ENCODE measurements at regions not wholly inside any gene's neighbourhood (a gene's known extent, or its start where the extent isn't known, plus 50 kb on each side); places are given as distances from the start of the nearest gene placed in this dataset.

DNA sequence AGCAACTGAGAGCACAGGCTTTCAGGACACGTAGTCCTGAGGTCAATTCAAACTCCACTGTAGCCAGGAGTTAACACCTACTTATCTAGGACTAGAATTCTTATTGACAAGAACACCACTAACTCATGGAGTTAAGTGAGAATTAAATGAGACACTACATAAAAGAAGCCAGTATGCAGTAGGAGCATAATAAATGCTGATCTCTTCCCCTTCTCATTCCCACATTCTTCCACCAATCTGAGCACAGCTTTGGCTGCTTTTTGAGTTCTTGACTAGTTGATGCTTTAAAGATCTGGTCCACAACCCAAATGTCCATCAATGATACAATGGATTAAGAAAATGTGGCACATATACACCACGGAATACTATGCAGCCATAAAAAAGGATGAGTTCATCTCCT lies 55.2 kb downstream of the TTC32 start:
- no peak for DNase-seq

DNA sequence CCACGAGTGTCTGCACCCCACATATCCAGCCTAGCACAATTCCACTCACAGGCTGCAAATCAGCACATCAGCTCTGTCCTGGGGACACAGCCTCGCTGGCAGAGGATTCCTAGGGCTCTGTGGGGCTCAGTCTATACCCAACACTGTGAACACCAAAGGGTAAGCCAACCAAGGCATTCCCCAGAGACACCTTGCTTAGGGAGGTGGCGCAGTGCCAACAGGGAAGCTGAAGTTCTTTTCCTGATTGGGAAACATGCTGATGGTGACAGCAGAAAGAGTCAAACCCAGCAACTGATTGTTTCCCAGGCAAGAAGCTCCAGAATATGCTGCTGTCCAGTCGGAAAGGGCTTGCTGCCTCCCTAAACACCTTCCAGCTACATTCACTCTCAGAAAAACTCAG lies 55.8 kb downstream of the TTC32 start:
- DNase-seq = no peak

DNA sequence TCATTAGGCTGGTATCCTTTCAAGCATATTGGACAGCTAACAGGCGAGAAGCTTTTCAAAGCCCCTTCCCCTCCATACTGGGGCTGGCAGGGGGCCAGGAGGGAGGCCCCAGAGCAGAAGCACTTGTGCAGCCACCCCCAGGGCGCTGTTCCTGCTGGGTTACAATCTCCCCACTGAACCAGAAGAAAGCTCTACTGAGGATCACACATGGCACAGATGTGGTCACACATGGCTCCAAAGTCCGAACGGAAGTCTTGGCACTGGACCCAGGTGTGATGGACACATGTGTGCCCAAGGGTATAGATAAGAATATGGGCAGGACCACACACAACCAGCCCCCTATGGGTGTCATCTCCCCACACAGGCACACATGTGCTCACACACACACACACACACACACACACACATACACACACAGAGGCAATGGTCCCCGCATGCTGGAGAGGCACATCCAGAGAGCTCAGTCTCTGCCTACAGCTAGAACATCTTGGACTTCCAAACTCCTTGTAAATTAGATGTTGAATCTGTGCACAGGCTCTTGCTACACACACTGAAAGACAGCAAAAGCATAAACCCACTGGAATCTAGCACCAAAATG lies 56.4 kb downstream of the TTC32 start:
- no peak for DNase-seq

DNA sequence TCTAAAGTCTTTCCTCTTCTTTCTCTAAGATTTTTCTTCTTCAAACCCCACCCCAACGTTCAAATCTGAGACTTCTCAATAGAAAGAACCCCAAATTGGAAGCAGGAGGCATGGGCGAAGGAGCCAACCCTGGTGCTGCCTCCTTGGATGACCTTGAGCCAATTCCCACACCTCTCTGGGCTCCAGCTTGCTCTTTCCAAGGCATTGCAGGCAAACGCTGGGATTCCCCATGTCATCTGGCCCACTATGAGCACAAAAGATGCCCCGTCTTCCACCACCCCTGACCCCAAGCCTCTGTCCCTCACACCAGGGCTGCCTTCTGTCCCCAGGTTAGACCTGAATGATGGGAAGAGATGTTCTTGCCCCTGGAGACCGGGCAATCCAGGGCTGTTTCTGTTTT lies 57.0 kb downstream of the TTC32 start:
- DNase-seq = no peak

DNA sequence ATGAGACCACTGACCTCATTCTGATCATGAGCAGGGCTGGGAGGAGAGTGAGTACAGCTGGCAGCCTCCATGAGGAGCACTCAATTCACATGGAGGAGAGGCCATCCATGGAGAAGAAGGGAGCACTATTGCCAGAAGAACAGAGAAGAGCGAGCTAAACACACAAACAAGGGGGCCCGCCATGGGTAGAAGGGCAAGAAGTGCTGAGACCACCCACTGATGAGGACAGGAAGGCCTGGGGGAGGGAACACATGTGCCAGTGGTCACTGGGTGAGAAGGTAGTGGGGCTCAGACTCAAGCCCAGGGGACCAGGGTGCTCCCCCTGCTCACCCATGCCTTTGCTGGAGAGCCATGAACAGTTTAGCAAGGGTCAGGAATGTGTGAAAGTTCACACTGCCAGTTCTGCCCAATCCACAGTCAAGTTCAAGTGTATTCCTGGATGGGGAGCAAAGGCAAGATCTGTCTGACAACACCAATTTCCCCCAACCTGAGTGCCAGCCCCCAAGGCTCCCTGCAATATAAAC lies 57.7 kb downstream of the TTC32 start:
- DNase-seq = no peak

DNA sequence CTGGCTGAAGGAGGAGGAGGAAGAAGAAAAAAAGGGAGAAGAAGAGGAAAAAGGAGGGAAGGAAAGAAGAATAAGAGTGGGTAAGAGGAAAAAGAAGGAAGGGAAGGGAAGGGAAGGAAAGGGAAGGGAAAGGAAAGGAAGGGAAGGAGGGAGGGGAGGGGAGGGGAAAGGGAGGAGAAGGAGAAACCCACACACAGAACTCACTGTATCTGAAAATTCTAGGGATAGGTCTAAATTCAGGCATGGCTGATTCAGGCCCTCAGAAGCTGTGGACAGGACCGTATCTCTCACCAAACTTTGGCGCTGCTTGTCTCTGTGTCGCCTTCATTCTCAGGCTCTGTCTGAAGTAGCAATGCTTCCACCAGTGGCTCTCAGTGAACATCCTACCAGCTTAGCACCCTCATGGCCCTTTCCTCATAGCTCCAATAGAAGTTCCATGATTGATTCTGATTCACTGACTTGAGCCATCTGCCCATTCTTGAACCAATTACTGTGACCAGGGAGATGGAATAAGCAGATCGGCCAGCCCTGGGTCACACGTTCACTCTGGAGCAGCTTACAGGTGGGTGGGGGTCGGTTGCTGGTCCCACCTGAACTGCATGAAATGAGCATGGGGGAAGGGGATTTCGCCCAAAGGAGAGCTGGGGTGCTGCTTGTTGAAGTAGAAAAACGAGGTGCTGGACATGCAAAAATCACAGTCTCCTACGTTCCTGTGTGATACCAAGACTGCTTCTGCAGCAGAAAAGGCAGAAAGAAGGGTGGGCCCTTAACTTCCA lies 59.7 kb downstream of the TTC32 start:
- DNase-seq = no peak

DNA sequence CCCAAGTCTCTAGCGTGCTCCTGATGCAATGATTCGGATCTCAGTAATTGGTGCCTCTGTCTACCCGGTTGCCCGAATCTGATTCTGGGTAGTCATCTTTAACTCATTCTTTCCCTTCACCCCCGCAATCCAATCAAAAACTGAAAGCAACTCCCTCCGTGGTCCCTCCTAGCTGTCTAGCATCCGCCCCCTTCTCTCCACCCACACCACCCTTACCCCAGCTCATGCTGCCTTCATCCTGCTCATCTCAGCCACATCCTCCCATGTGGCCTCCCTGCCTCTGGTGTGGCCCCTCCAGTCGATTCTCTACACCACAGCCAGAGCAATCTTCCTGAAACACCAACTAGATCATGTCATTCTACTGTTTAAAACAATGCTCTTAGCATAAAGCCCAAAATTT lies 62.3 kb downstream of the TTC32 start:
- no peak for DNase-seq

DNA sequence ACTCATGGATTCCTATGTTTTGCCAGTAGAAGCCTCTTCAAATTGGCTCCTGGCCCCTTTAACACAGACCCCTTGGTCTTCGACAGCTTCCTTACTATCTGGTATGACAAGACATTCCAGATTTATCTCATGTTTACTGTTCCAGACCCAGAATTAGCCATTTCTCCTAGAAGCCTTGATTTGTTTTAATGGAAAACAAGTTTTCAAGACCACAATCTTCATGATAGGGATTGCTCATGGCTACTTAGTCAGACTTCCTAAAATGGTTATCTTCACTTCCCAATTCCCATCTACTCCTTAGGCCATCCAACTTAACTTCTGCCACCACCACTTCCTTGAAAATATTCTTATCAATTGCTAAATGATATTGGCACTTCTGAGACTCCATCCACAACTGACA lies 63.2 kb downstream of the TTC32 start:
- DNase-seq = no peak

DNA sequence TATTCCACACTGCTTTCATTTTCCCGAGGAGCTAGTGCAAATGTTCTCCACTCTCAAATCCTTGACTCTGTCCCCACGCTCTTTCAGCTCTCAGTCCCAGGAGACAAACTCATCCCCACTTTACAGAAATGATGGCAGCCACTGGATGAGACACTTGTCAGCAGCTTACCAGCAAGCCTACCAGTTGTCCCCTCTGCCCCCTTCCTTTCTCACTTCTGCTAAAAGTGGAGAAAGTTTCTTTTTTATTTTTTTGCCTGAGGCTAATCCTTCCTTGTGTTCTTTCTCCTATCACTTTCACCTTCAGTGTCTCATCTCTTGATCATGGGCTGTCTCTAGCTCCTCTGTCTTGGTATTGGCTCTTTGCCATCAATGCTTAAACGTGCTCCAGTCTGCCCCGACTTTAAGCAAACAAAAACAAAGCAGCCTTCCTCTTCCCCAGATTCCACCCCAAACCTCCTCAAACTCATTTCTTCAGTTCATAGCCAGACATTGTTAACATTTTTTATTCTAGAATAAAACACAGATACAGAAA lies 64.5 kb downstream of the TTC32 start:
- DNase-seq = no peak

DNA sequence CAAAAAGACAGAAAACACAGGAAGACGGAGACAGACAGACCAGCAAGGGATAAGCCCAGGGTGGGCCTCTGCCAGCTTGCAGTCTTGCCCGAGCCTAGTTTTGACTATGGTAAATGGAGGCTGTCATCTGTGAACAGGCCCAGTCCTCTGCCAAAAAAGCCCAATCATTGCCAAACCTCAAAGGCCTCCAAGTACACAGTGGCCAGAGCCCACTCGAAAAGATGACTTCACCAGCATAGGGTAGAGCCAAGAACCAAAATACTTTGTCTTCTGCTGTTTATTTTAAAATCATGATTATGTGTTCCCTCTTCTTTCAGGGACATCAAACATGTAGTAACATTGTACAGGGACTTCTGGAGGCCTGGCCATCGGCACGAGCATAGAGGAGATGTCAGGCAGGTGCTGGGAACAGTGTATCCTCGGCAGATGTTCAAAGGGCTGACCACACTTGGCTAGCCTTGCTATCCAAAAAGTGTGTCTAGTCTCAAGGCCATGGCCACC lies 66.0 kb downstream of the TTC32 start:
- no peak for DNase-seq

DNA sequence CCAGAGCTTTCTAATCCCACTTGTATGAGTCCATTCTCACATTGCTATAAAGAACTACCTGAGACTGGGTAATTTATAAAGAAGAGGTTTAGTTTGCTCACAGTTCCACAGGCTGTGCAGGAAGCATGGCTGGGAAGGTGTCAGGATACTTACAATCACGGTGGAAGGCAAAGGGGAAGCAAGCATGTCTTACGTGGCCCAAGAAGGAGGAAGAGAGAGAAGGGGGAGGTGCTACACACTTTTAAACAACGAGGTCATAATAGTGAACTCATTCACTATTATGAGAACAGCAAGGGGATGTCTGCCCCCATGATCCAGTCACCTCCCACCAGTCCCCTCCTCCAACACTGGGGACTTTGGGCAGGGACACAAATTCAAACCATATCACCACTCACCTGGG lies 67.8 kb downstream of the TTC32 start:
- no peak for DNase-seq

DNA sequence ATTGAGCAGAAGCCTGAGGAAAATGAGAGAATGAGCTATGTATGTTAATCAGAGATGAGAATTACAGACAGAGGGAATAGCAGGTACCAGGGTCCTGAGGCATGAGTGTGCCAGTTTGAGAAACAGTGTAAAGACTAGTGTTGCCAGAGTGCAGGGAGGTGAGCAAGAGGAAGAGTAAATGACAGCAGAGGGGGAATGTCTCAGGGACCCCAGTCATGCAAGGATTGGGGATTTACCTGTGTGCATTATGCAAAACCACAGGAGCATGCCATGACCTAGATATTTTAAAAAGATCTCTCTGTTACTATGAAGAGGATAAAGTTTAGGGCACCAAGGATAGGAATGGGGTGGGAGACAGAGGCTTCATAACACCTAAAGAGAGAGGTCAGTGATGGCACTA lies 72.1 kb downstream of the TTC32 start:
- no peak for DNase-seq

DNA sequence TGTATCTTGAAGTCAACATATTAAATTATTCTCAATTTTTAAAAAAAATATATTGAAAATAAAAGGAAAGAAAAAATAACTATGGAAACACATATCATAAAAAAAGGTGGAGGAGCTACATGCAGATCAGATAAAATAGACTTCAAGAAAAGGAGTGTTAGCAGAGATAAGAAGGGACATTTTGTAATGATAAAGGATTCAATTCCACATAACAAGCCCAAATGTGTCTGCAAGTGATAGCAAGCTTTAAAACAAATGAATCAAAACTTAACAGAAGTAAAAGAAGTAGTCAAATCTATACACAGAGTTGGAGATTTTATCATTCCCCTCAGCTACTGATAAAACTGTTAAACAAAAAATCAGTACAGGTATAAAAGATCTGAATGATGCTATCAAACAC lies 74.9 kb downstream of the TTC32 start:
- no peak for DNase-seq

DNA sequence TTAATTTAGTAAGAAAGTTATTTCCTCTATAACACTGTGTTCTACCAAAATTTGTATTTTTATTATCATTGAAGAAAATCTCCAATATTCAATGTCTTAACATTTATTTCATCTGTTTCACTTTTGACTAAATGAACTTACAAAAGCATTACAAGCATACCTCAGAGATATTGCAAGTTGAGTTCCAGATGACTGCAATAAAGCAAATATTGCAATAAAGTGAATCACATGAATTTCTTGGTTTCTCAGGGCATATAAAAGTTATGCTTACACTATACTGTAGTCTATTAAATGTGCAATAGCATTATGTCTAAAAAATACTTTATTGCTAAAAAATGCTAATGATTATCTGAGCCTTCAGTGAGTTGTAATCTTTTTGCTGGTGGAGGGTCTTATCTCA lies 78.3 kb downstream of the TTC32 start:
- no peak for DNase-seq

DNA sequence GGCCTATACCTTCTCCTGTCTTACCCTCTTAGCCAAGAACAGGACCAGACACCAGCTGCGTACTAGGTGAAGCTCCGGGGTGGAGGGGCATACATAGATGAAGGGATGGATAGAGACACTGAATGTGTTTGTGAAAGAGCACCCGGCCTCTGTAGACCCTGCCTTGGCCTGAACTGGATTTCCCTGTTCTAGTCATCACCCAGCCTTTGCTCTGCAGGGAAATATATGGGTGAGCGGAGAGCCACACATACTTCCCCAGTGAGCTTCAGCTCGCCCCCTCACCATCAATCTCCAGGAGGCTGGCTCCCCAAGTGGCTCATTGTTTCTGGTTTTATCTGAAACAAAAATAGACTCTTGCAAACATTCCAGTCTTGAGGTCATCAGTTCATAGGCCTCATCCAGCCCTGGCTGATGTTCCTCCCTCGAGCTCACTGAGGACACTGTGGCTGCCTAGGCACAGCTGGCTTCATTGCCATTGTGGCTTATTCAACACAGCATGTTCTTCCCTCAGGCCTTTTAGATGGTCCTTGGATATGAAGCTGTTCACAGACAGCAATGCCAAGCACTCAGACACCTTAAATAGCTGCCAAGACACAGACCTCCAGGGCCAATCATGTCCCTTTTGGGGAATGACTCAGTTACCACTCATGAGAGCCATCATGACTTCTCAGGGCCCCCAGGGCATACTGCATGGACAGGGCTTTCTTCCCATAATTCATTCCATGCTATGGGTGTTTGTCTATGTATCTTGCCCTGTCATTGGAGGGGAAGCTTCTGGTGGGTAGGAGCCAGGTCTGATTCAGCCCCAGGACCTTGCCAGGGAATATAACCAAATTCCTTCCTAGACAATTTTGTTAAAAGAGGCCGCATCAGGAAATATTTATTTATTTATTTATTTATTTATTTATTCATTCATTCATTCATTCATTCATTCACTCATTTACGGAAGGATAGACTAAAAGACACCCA lies 82.4 kb downstream of the TTC32 start:
- no peak for DNase-seq

DNA sequence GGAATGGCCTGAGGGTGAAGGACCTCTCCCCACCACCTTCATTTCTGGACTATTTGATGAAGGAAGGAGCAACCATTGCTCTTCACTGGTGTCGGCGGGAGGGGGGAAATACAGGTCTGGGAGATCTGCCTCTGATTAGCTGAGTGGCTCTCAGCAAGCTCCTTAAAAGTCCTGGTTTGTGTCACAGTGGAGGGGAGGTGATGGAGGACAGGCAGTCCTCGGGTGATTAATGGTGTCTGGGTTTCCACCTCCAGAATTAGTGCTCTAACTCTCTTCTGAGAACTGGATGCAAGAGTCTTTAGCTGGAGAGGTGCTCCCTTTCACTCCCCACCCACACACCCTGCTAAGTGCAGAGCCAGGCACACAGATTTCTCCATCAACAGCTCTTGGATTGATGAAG lies 83.2 kb downstream of the TTC32 start:
- DNase-seq = no peak

DNA sequence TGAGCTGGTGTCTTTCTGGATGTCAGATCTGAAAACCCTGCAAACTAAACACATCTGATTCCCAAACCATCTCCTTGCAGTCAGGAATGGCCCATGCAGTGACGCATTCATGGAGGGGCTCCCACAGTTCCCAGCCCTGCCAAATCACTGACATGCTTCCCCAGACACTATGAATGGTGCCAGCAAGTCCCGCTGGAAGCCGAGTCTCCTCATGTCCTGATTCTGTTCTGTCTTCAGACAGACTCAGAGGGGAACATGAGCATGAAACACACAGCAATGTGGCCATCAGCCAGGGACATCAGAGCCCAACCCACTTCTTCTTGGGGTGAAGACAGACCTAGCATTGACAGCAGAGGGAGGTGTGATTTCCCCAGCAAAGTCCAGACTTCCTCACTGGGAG lies 83.7 kb downstream of the TTC32 start:
- no peak for DNase-seq

DNA sequence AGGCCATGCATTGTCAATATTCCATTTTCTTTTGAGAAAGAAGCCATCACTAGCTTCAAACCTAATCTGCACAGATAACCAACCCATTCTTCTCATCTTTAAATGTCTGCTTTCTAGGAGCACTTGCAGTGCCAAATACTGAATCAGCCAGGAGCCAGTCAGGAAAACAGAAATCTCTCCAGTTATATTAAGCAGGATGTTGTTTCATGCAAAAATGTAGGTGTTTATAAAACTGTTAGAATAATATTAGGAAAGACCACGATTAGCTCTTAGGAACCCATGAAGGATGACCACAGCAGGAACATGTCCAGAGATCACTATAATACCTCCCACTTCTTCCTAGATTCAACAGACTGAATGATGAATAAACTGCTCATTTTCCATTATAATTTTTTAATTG lies 86.0 kb downstream of the TTC32 start:
- DNase-seq = no peak

DNA sequence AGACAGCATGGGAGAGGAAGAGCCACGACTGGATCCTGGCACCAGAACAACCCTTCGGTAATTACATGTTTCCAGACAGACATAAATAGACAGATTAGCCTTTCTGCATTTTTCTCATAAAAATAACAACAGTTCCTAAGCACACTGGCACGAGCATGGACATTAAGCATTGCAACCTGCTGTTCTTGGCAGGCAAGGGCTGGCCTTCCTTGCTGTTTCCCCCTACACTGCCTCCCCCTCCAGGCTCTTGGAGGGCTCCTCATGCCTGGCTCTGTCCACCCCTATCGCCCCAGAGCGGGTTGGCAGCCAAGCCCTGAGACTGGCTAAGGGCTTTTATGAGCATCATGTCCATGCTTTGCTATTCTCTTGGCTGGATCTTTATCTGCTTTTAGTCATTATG lies 89.6 kb downstream of the TTC32 start:
- DNase-seq = no peak

DNA sequence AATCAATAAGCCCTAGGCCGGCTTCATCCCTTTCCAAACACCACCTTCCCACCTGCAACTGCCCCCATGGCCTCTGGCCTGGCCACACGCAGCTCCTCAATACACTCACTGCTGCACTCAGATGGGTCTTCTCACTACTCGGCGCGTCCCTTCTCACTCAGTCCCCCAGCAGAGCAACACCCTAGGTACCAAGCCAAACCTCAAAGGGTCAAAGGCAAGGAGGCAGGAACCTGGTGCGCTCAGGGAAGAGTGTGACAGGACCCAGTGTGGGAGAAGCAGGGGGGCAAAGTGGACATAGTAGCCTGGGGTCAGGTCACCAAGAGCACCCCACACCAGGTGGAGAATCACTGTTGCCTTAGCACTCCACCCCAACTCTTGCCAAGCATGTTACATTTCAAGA lies 90.6 kb downstream of the TTC32 start:
- no peak for DNase-seq

DNA sequence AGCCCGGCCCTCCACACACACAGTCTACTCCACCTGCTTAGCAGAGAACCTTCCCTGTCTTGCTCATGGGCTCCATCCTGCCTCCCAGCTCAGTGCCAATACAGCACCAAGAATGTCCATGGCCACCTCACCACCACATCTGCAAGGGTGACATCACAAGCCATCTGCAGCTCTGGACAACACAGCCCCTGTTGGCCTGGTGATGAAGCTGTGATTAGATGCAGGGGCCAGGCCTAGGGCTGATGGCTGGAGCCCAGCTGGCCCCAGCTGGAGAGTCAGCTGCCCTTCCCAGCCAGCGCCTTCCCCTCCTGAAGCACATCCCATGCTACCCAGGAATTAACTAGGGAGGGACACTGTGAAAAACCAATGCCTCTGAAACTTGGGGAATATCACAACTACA lies 91.1 kb downstream of the TTC32 start:
- DNase-seq = no peak

DNA sequence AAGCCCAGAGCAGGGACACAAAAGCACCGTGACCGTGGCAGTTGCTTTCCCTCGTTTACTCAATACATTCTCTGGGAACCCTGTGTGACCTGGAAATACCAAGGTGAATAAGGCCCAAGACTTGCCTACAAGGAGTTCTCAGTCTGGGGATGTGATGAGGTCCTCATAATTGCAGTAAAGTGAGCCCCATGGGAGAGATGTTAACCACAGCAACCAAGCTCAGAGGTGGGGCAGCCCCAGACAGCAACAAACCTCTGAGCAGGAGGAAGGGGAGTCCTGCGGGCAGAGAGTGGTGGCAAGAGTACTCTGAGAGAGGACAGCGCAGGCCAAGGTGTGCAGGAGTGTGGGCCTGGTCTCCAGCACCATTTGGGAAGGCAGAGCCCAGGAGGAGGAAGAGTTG lies 91.6 kb downstream of the TTC32 start:
- no peak for DNase-seq

DNA sequence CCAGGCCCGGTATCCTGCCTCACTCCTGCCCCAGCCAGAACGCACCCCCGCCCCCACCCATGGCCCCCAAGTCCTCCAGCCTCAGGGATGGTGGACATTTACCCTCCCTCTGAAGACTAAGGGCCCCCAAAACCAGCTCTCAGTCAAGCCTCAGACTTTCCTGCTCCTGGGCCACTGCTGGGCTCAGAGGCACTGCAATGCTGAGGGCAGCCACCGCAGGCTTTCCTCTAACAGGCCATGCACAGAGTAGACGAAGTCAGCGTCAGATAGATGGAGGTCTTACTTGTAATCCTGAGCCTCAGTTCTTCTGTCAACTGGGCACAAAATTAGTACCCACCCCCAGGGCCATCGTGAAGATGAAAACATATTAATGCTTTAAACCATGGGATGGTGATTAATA lies 92.6 kb downstream of the TTC32 start:
- no peak for DNase-seq
